ENCODE measurements at regions not wholly inside any gene's neighbourhood (a gene's known extent, or its start where the extent isn't known, plus 50 kb on each side); places are given as distances from the start of the nearest gene placed in this dataset.

DNA sequence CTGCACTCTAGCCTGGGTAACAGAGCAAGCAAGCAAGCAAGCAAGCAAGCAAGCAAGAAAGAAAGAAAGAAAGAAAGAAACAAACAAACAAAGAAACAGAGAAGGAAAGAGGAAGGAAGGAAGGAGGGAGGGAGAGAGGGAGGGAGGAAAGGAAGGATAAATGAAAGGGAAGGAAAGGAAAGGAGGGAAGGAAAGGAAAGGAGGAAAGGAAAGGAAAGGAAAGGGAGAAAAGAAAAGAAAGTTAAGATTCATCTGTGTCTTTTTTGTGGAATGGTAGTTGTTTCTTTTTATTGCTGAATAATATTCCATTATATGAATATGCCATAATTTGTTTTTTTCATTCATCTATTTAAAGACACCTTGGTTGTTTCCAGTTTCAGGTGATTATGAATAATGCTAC, 506.9 kb upstream of the NAALADL2 start:
- no peak for TF ChIP-seq CTCF (IDR thresholded peaks at IDR 0.05)
- no peak for TF ChIP-seq POLR2A (IDR thresholded peaks at IDR 0.05)

Measured in body of pancreas (tissue), 4 donors.